AG10803 (cell line): ENCODE measurements at regions not wholly inside any gene's neighbourhood (a gene's known extent, or its start where the extent isn't known, plus 50 kb on each side); places are given as distances from the start of the nearest gene placed in this dataset.

ENCODE experiments used
- DNase-seq: peaks from one replicate; pipeline ENCODE4 v3.0.0; 2010; ENCODE audit warnings: low read depth
- H3K4me3 ChIP-seq: 2 replicates; pipeline ENCODE4 v1.5.1; 2011; ENCODE audit warnings: mild to moderate bottlenecking, low read length, control low read depth
- TF ChIP-seq, protein P1 (sequence below): conservative IDR thresholded peaks from 2 replicates; pipeline ENCODE4 v1.5.1; 2011; ENCODE audit warnings: mild to moderate bottlenecking, low read length, control low read depth, inconsistent platforms

DNA sequence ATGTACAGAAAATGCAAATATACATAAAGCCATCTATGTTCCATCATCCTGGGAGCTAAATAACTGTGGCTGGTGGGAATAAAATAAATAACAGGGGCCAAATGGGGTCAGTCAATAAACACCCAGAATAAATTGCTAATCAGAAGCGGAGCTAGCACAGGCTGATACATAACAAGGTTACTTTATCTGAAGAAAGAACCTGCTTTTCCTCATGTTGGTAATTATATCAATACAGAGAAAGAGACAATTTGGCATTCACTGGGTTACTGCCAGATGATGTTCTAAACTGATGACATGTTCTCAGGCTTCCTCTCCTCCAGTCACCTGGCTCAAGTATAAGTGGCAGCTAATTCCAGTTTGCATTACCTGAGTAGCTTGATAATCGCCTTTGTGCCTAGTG lies 144.9 kb upstream of the CD180 start:
- TF ChIP-seq, protein P1, sequence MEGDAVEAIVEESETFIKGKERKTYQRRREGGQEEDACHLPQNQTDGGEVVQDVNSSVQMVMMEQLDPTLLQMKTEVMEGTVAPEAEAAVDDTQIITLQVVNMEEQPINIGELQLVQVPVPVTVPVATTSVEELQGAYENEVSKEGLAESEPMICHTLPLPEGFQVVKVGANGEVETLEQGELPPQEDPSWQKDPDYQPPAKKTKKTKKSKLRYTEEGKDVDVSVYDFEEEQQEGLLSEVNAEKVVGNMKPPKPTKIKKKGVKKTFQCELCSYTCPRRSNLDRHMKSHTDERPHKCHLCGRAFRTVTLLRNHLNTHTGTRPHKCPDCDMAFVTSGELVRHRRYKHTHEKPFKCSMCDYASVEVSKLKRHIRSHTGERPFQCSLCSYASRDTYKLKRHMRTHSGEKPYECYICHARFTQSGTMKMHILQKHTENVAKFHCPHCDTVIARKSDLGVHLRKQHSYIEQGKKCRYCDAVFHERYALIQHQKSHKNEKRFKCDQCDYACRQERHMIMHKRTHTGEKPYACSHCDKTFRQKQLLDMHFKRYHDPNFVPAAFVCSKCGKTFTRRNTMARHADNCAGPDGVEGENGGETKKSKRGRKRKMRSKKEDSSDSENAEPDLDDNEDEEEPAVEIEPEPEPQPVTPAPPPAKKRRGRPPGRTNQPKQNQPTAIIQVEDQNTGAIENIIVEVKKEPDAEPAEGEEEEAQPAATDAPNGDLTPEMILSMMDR, result no peak
- no peak overlapping the region for H3K4me3 ChIP-seq
- DNase-seq, result no peak

DNA sequence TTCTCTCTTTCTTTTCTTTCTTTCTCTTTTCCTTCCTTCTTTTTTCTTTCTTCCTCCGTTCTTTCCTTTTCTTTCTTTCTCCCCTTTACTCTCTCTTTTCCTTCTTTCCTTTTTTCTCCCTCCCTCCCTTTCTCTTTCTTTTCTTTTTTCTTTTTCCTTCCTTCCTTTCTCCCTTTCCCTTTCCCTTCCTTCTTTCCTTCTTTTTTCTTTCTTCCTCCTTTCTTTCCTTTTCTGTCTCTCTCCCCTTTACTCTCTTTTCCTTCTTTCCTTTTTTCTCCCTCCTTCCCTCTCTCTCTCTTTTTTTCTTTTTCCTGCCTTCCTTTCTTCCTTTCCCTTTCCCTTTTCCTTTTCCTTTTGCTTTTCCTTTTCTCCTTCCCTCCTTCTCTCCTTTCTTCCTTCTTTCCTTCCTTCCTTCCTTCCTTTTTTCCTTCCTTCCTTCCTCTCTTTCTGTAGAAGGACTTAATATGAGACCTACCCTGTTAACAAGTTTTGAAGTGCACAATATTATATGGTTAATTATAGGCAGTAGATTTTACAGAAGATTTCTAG lies 142.7 kb upstream of the CD180 start:
- TF ChIP-seq, protein P1, result no peak
- no peak for DNase-seq
- H3K4me3 ChIP-seq, result no peak overlapping the region

GRCh38 chr5:67338421-67338820 lies 141.8 kb upstream of the CD180 start:
- H3K4me3 ChIP-seq, result no peak overlapping the region
- DNase-seq, result peak; percentile 59
- TF ChIP-seq, protein P1, result no peak

DNA sequence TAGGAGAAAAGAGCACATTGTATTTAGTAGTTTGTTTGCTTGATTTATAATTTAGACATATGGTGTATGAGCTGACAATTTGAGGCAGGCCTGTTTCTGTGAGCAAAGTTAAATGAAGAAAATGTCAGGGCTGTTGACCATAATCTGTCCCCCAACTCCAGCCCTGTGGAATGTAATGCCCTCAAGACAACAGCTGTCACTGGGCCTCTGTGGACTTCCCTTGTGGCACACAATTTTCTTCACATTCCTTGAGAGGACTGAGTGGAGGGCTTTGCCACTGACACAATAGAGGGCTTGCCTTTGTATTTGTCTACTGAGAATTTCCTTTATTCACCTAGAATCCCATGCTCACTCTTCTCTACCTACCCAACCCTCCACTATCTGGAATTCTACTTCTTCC lies 141.2 kb upstream of the CD180 start:
- no peak for DNase-seq
- H3K4me3 ChIP-seq, result no peak overlapping the region
- TF ChIP-seq, protein P1, result no peak

GRCh38 chr5:67335426-67335825 lies 138.8 kb upstream of the CD180 start:
- no peak overlapping the region for H3K4me3 ChIP-seq
- TF ChIP-seq, protein P1, result no peak
- DNase-seq, result no peak

GRCh38 chr5:67334373-67334772 lies 137.8 kb upstream of the CD180 start:
- DNase-seq, result no peak
- no peak overlapping the region for H3K4me3 ChIP-seq
- TF ChIP-seq, protein P1, result no peak

DNA sequence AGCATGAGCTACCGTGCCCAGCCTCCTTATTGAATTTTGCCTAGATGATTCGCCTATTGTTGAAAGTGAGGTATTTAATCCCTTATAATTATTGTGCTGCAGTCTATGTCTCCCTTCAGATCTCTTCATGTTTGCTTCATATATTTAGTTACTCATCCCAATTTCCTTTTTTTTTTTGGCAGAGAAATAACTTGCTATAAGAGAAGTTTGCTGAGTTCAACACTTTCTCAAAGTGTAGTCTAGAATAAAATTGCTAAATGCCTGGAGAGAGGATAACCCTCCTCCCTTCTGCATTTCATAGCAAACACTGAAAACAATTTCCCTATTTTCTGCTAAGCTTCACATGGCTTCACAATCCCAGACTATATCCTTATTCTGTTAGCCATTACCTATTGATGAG lies 136.6 kb upstream of the CD180 start:
- TF ChIP-seq, protein P1, result no peak
- DNase-seq, result no peak
- no peak overlapping the region for H3K4me3 ChIP-seq
